ENCODE measurements at regions not wholly inside any gene's neighbourhood (a gene's known extent, or its start where the extent isn't known, plus 50 kb on each side); places are given as distances from the start of the nearest gene placed in this dataset.
"Not testable (repeated sequence)": the region's sequence is repeated elsewhere in the genome, so short reads cannot be mapped to it uniquely, and the experiment has no call there.

DNA sequence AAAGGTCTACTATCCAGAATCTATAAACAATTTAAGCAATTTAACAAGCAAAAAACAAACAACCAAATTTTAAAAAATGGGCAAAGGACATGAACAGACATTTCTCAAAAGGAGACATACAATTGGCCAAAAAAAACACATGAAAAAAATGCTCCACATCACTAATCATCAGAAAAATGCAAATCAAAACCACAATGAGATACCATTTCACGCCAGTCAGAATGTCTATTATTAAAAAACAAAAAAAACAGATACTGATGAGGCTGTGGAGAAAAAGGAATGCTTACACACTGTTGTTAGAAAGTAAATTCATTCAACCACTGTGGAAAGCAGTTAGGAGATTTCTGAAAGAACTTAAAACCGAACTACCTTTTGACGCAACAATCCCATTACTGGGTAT is 66.4 kb upstream of the SESTD1 start:
- no peak for DNase-seq (ENCODE audit: low read depth in 2 of 2)

- no peak for DNase-seq (ENCODE audit: low read depth in 2 of 2)
These were observed 57.7 kb upstream of the SESTD1 start for GRCh38 chr2:179322289-179322688.

DNA sequence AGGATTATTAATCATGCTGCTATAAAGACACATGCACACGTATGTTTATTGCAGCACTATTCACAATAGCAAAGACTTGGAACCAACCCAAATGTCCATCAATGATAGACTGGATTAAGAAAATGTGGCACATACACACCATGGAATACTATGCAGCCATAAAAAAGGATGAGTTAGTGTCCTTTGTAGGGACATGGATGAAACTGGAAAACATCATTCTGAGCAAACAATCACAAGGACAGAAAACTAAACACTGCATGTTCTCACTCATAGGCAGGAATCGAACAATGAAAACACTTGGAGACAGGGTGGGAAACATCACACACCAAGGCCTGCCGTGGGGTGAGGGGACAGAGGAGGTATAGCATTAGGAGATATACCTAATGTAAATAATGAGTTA is 56.4 kb upstream of the SESTD1 start:
- not testable (repeated sequence) for DNase-seq (ENCODE audit: low read depth in 2 of 2)

DNA sequence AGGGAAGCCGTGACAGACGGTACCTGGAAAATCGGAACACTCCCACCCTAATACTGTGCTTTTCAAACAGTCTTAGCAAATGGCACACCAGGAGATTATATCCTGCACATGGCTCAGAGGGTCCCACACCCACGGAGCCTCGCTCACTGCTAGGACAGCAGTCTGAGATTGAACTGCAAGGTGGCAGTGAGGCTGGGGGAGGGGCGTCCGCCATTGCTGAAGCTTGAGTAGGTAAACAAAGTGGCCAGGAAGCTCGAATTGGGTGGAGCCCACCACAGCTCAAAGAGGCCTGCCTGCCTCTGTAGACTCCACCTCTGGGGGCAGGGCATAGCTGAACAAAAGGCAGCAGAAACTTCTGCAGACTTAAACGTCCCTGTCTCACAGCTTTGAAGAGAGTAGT is 50.1 kb upstream of the SESTD1 start:
- DNase-seq (ENCODE audit: low read depth in 2 of 2): not testable (repeated sequence)

Measured in fibroblast of skin of left quadriceps (primary cell).